Astrocyte (in vitro differentiated cells and primary cell): ENCODE measurements at regions not wholly inside any gene's neighbourhood (a gene's known extent, or its start where the extent isn't known, plus 50 kb on each side); places are given as distances from the start of the nearest gene placed in this dataset.

ENCODE experiments used
- DNase-seq: peaks from one replicate; pipeline ENCODE4 v3.0.0-alpha.2; 2010; ENCODE audit warnings: low read depth
- FAIRE-seq: peaks from 2 replicates; lab custom pipeline; 2011; peaks lifted over from hg19 to GRCh38; lab: Jason Lieb, UNC
- H2AFZ ChIP-seq: 2 replicates; pipeline ENCODE4 v1.6.0; 2012; ENCODE audit warnings: low read depth, low read length, inconsistent platforms
- H3K27ac ChIP-seq: 2 replicates; pipeline ENCODE4 v1.5.1; 2011; ENCODE audit warnings: low read depth, low read length, inconsistent platforms
- H3K27me3 ChIP-seq: 2 replicates; pipeline ENCODE4 v1.6.0; 2011; ENCODE audit warnings: low read length, inconsistent platforms; ENCODE audit not compliant: insufficient read depth
- H3K36me3 ChIP-seq: 2 replicates; pipeline ENCODE4 v1.5.1; 2011; ENCODE audit warnings: low read length, inconsistent platforms; ENCODE audit not compliant: insufficient read depth
- H3K4me1 ChIP-seq: 2 replicates; pipeline ENCODE4 v1.5.1; 2011; ENCODE audit warnings: low read length, inconsistent platforms; ENCODE audit not compliant: insufficient read depth
- H3K4me2 ChIP-seq: 2 replicates; pipeline ENCODE4 v1.6.0; 2012; ENCODE audit warnings: low read length, inconsistent platforms
- H3K4me3 ChIP-seq: 2 replicates; pipeline ENCODE4 v1.5.1; 2011; ENCODE audit warnings: low read depth, mild to moderate bottlenecking, low read length, inconsistent platforms; ENCODE audit not compliant: insufficient read depth
- H3K79me2 ChIP-seq: 2 replicates; pipeline ENCODE4 v1.6.0; 2012; ENCODE audit warnings: mild to moderate bottlenecking, low read length, inconsistent platforms; ENCODE audit not compliant: insufficient read depth
- H3K9ac ChIP-seq: 2 replicates; pipeline ENCODE4 v1.6.0; 2012; ENCODE audit warnings: mild to moderate bottlenecking, low read length, inconsistent platforms
- H3K9me3 ChIP-seq: 2 replicates; pipeline ENCODE4 v1.5.1; 2012; ENCODE audit warnings: low read depth, mild to moderate bottlenecking, low read length, inconsistent platforms; ENCODE audit not compliant: insufficient read depth
- H4K20me1 ChIP-seq: 2 replicates; pipeline ENCODE4 v1.6.0; 2012; ENCODE audit warnings: low read length, inconsistent platforms; ENCODE audit not compliant: insufficient read depth
- H3K27ac Mint-ChIP-seq: one replicate; pipeline ENCODE4 v1.8.0; 2021; ENCODE audit warnings: mild to moderate bottlenecking, mixed read lengths; ENCODE audit not compliant: unreplicated experiment
- H3K27me3 Mint-ChIP-seq: one replicate; pipeline ENCODE4 v1.8.0; 2021; ENCODE audit warnings: low read depth, mixed read lengths; ENCODE audit not compliant: unreplicated experiment
- H3K36me3 Mint-ChIP-seq: one replicate; pipeline ENCODE4 v1.8.0; 2021; ENCODE audit warnings: low read depth, mixed read lengths; ENCODE audit not compliant: unreplicated experiment
- H3K4me1 Mint-ChIP-seq: one replicate; pipeline ENCODE4 v1.8.0; 2021; ENCODE audit warnings: low read depth, mixed read lengths; ENCODE audit not compliant: unreplicated experiment
- H3K4me3 Mint-ChIP-seq: one replicate; pipeline ENCODE4 v1.8.0; 2021; ENCODE audit warnings: mild to moderate bottlenecking, moderate library complexity, mixed read lengths; ENCODE audit not compliant: unreplicated experiment
- H3K9me3 Mint-ChIP-seq: one replicate; pipeline ENCODE4 v1.8.0; 2021; ENCODE audit warnings: mild to moderate bottlenecking, mixed read lengths; ENCODE audit not compliant: unreplicated experiment
- CTCF ChIP-seq: IDR thresholded peaks from 2 replicates; pipeline ENCODE4 v1.5.1; 2011; ENCODE audit warnings: low read depth, mild to moderate bottlenecking, inconsistent platforms, low read length, moderate library complexity; ENCODE audit not compliant: insufficient read depth
- EZH2 ChIP-seq: IDR thresholded peaks from 2 replicates; pipeline ENCODE4 v1.6.1; 2012; ENCODE audit warnings: mild to moderate bottlenecking, low read length, inconsistent platforms; ENCODE audit not compliant: insufficient read depth

DNA sequence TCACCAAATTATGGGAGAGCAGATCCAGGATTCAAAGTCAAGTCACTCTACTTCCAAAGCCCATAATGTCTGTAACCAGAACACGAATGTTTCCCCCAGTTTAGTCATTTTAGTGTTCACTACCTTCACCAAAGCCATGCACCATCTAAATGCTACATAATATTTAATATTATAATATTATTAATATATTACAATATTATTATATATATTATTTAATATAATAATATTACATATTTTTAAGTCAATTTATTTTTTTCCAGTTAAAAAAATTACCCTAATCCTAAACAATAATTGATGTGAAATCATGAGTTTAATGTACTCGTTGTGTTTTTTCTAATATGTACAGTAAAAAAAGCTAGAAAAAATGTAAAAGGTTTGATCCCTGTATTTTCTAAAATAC is 276.6 kb upstream of the TBL1XR1 start:
- no peak overlapping the region for H3K27ac Mint-ChIP-seq
- DNase-seq, result no peak
- Histone ChIP-seq H3K9me3 (no peaks in the 10 kb centered on the region), H3K4me3 (no peak overlapping the region), H2AFZ (no peak overlapping the region), H3K4me2 (no peak overlapping the region), H3K4me1 (peaks cover 10% of the 10 kb centered on the region), H3K27me3 (no peaks in the 10 kb centered on the region), H4K20me1 (no peaks in the 10 kb centered on the region), H3K27ac (no peak overlapping the region), H3K36me3 (no peaks in the 10 kb centered on the region), H3K9ac (no peak overlapping the region), H3K79me2 (no peaks in the 10 kb centered on the region)
- H3K4me3 Mint-ChIP-seq, result no peak overlapping the region
- H3K4me1 Mint-ChIP-seq, result peaks cover 33% of the 10 kb centered on the region
- H3K9me3 Mint-ChIP-seq, result no peaks in the 10 kb centered on the region
- TF ChIP-seq EZH2 (no peak), CTCF (no peak)
- no peak for FAIRE-seq
- H3K27me3 Mint-ChIP-seq, result no peaks in the 10 kb centered on the region
- no peaks in the 10 kb centered on the region for H3K36me3 Mint-ChIP-seq

- H3K9ac ChIP-seq, result no peak overlapping the region
- H2AFZ ChIP-seq, result no peak overlapping the region
- H3K9me3 ChIP-seq, result no peaks in the 10 kb centered on the region
- H4K20me1 ChIP-seq, result no peaks in the 10 kb centered on the region
- H3K79me2 ChIP-seq, result no peaks in the 10 kb centered on the region
- Mint-ChIP-seq H3K27ac (peak overlapping the region; percentile 10), H3K27me3 (no peaks in the 10 kb centered on the region), H3K4me1 (peaks cover 27% of the 10 kb centered on the region), H3K36me3 (no peaks in the 10 kb centered on the region), H3K9me3 (no peaks in the 10 kb centered on the region), H3K4me3 (no peak overlapping the region)
- H3K4me2 ChIP-seq, result no peak overlapping the region
- DNase-seq, result no peak
- no peaks in the 10 kb centered on the region for H3K36me3 ChIP-seq
- TF ChIP-seq CTCF (no peak), EZH2 (no peak)
- no peak overlapping the region for H3K27ac ChIP-seq
- H3K4me3 ChIP-seq, result no peak overlapping the region
- no peak for FAIRE-seq
- H3K27me3 ChIP-seq, result no peaks in the 10 kb centered on the region
- peaks cover 11% of the 10 kb centered on the region for H3K4me1 ChIP-seq
These were observed 277.5 kb upstream of the TBL1XR1 start for GRCh38 chr3:177474652-177475355.

DNA sequence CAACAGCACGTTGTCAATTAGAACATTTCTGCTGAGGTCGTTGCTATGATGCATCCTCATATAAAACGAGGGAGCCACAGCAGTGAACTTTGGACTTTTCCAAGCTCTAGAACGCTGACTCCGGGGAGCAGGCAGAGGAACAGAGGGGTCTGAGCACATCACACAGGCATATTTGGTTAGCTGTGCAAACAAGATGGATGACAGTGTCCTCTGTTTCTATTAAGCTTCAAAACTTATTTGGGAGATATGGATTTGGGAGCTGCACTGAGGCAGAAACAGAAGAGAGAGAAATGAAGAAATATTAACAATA is 278.0 kb upstream of the TBL1XR1 start:
- DNase-seq (no peak), FAIRE-seq (no peak)
- Histone ChIP-seq H4K20me1 (no peaks in the 10 kb centered on the region), H3K9ac (no peak overlapping the region), H3K4me1 (peaks cover 11% of the 10 kb centered on the region), H3K4me2 (no peak overlapping the region), H3K9me3 (no peaks in the 10 kb centered on the region), H2AFZ (no peak overlapping the region), H3K4me3 (no peak overlapping the region), H3K27ac (no peak overlapping the region), H3K27me3 (no peaks in the 10 kb centered on the region), H3K79me2 (no peaks in the 10 kb centered on the region), H3K36me3 (no peaks in the 10 kb centered on the region)
- Mint-ChIP-seq H3K4me3 (no peak overlapping the region), H3K27ac (no peak overlapping the region), H3K27me3 (no peaks in the 10 kb centered on the region), H3K36me3 (no peaks in the 10 kb centered on the region), H3K9me3 (no peaks in the 10 kb centered on the region), H3K4me1 (peaks cover 22% of the 10 kb centered on the region)
- TF ChIP-seq EZH2, result no peak
